PC-9 (cell line): ENCODE measurements at regions not wholly inside any gene's neighbourhood (a gene's known extent, or its start where the extent isn't known, plus 50 kb on each side); places are given as distances from the start of the nearest gene placed in this dataset.

Experiments
- CTCF ChIP-seq: fragments of 200-600 bp; sonication (generic); conservative IDR thresholded peaks from 2 replicates; pipeline ENCODE4 v1.6.1; 2017; ENCODE audit warnings: mixed run types, antibody characterized with exemption, mild to moderate bottlenecking, moderate library complexity
- EZH2 ChIP-seq: fragments of 200-600 bp; sonication (generic); IDR thresholded peaks from 2 replicates; pipeline ENCODE4 v1.8.0; 2017; ENCODE audit warnings: antibody characterized with exemption, low read depth

DNA sequence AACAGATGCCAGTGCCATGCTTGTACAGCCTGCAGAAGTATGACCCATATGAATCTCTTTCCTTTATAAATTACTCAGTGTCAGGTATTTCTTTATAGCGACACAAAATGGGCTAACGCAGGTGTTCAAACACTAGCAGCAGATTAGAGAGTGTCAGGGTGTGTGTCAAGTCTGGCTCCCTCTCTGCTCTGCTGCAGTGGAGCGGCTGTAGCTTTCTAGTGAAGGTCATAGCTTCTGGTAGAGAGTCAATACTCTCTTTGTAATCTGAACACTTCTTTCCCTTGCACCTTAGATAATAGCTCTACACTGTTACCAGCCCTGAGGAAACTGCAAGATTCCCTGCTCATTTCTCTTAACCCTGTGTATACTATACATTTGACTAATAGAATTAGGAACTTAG lies 483.2 kb upstream of the TGFBR2 start:
- TF ChIP-seq CTCF = no peak
- no peak for TF ChIP-seq EZH2
